Testis (tissue), 2 donors: ENCODE measurements at regions not wholly inside any gene's neighbourhood (a gene's known extent, or its start where the extent isn't known, plus 50 kb on each side); places are given as distances from the start of the nearest gene placed in this dataset.

Source experiments
- DNase-seq: peaks from one replicate; pipeline ENCODE4 v3.0.0-alpha.2; 2019
- H3K27ac ChIP-seq, 2 donors: fragments of 200-600 bp; sonication (generic); one replicate each; pipeline ENCODE4 v1.5.1; 2019
- H3K27me3 ChIP-seq: fragments of 200-600 bp; sonication (generic); one replicate; pipeline ENCODE4 v1.5.1; 2019
- H3K36me3 ChIP-seq: fragments of 200-600 bp; sonication (generic); one replicate; pipeline ENCODE4 v1.5.1; 2017; ENCODE audit warnings: low read depth; ENCODE audit errors: missing control alignments
- H3K4me1 ChIP-seq: fragments of 200-600 bp; sonication (generic); one replicate; pipeline ENCODE4 v1.5.1; 2019
- H3K4me3 ChIP-seq, 2 donors: fragments of 200-600 bp; sonication (generic); one replicate each; pipeline ENCODE4 v1.5.1; 2017 to 2019
- H3K9me3 ChIP-seq: fragments of 200-600 bp; sonication (generic); one replicate; pipeline ENCODE4 v1.5.1; 2017
- CTCF ChIP-seq, 3 experiments: fragments of 450-650 bp in 2 of 3; fragments of 200-600 bp in 1 of 3; sonication (generic) in 1 of 3; IDR thresholded peaks; one replicate each; pipeline ENCODE4 v1.5.1; 2016 to 2019; ENCODE audit warnings: antibody characterized with exemption in 3 of 3, mild to moderate bottlenecking in 2 of 3, moderate library complexity in 1 of 3
- POLR2A ChIP-seq: fragments of 450-650 bp; IDR thresholded peaks from one replicate; pipeline ENCODE4 v1.6.1; 2017; ENCODE audit warnings: antibody characterized with exemption, mild to moderate bottlenecking, moderate library complexity
- WGBS, 2 donors: methylation state at CpG; one replicate each; pipeline ENCODE4 v1.1.5; 2018; 5-methylcytosine and 5-hydroxymethylcytosine counted together
- intact Hi-C: fragments of 100-400 bp; cut with DNase I; formaldehyde crosslinking; loops from one replicate; pipeline ENCODE4 v1.15.1; 2023; ENCODE audit warnings: low total_unique reads

- Histone ChIP-seq H3K9me3 (no peaks in the 10 kb centered on the region), H3K36me3 (no peaks in the 10 kb centered on the region), H3K4me3 (no peak overlapping the region), H3K27ac (no peak overlapping the region), H3K27me3 (no peaks in the 10 kb centered on the region), H3K4me1 (peaks cover 4% of the 10 kb centered on the region)
- intact Hi-C loops = no loop called here
- no peak for DNase-seq
- 85 to 90% methylated on average over 13 to 14 of the region's 14 CpGs for WGBS, 2 donors
- TF ChIP-seq CTCF (IDR thresholded peaks at IDR 0.05) (no peak), POLR2A (no peak)
Measured at GRCh38 chr1:18535391-18536210, 54.9 kb downstream of the KLHDC7A start.

- Histone ChIP-seq H3K27ac (no peak overlapping the region), H3K4me1 (peaks cover 4% of the 10 kb centered on the region), H3K9me3 (no peaks in the 10 kb centered on the region), H3K4me3 (no peak overlapping the region), H3K27me3 (no peaks in the 10 kb centered on the region), H3K36me3 (no peaks in the 10 kb centered on the region)
- intact Hi-C loops = no loop called here
- DNase-seq = no peak
- WGBS, 2 donors = 77 to 90% methylated on average over 2 of the region's 2 CpGs
- TF ChIP-seq POLR2A = no peak
- no peak for TF ChIP-seq CTCF (IDR thresholded peaks at IDR 0.05)
Measured at GRCh38 chr1:18536356-18536755, 55.6 kb downstream of the KLHDC7A start.

- no peaks in the 10 kb centered on the region for H3K27me3 ChIP-seq
- intact Hi-C loops = no loop called here
- WGBS, 2 donors = 85 to 88% methylated on average over 9 of the region's 9 CpGs
- H3K4me3 ChIP-seq = no peak overlapping the region
- H3K36me3 ChIP-seq = no peaks in the 10 kb centered on the region
- TF ChIP-seq POLR2A = no peak
- TF ChIP-seq CTCF (IDR thresholded peaks at IDR 0.05) = no peak
- H3K27ac ChIP-seq = no peak overlapping the region
- no peak for DNase-seq
- no peaks in the 10 kb centered on the region for H3K9me3 ChIP-seq
- peaks cover 4% of the 10 kb centered on the region for H3K4me1 ChIP-seq
Measured at GRCh38 chr1:18536915-18537314, 56.2 kb downstream of the KLHDC7A start.

- Histone ChIP-seq H3K4me3 (no peak overlapping the region), H3K9me3 (no peaks in the 10 kb centered on the region), H3K36me3 (no peaks in the 10 kb centered on the region), H3K4me1 (peaks cover 4% of the 10 kb centered on the region), H3K27ac (no peak overlapping the region), H3K27me3 (no peaks in the 10 kb centered on the region)
- TF ChIP-seq CTCF (IDR thresholded peaks at IDR 0.05) (no peak), POLR2A (no peak)
- intact Hi-C loops = no loop called here
- DNase-seq = no peak
- WGBS, 2 donors = 80 to 84% methylated on average over 11 to 16 of the region's 16 CpGs
Measured at GRCh38 chr1:18537386-18538306, 56.9 kb downstream of the KLHDC7A start.
